ENCODE measurements at regions not wholly inside any gene's neighbourhood (a gene's known extent, or its start where the extent isn't known, plus 50 kb on each side); places are given as distances from the start of the nearest gene placed in this dataset.

DNA sequence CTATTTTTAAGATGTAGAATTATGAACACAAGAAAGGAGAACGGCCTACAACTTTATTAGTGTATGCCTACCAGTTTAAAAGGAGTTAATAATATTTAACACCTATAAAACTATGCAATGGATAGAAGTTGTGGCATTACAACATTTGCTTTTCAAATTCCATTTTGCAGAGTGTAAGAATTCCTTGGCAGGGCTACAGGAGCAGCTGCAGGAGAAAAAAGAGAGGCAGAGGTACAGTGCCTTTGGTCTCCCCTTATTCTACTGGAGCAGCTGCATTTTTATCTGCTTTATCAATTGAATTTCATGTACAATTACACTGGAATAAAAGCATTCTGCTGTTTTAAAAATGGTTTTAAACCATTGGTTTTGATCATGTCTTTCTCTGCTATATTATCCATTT is 145.7 kb upstream of the KCNH8 start:
- H3K4me2 ChIP-seq (ENCODE audit: low read length) = no peak overlapping the region
- no peak overlapping the region; the same call in 1 of the 2 replicates for H2AFZ ChIP-seq (ENCODE audit: low read length)
- H3K9me3 ChIP-seq (ENCODE audit: low read length) = no peaks in the 10 kb centered on the region
- BruUV-seq (replicated peaks) = no TSS peak
- DNase-seq (ENCODE audit: low spot score) = no peak
- ChIA-PET CTCF (ENCODE audit: unreplicated experiment) (no interaction called here), POLR2A (no interaction called here)
- H3K79me2 ChIP-seq (ENCODE audit: insufficient read depth, low read depth, low read length) = no peaks in the 10 kb centered on the region
- no peaks in the 10 kb centered on the region for H4K20me1 ChIP-seq (ENCODE audit: insufficient read depth, low read length)
- H3K27ac ChIP-seq (ENCODE audit: low read depth, low read length, poor library complexity, severe bottlenecking) = no peak overlapping the region
- no peaks in the 10 kb centered on the region for H3K4me1 ChIP-seq (ENCODE audit: insufficient read depth, low read length, poor library complexity, severe bottlenecking)
- intact Hi-C loops (cut with micrococcal nuclease; ENCODE audit: unreplicated experiment) = no loop called here
- H3K9me2 ChIP-seq (ENCODE audit: insufficient read depth, low read length) = no peaks in the 10 kb centered on the region
- H3K36me3 ChIP-seq (ENCODE audit: insufficient read depth, low read length) = no peaks in the 10 kb centered on the region
- no peak overlapping the region for H3K4me3 ChIP-seq (ENCODE audit: low read depth, low read length, poor library complexity, severe bottlenecking)
- TF ChIP-seq EZH2phosphoT487 (IDR thresholded peaks at IDR 0.05; ENCODE audit: borderline replicate concordance, low read depth, low read length) = no peak
- TF ChIP-seq, protein P1, sequence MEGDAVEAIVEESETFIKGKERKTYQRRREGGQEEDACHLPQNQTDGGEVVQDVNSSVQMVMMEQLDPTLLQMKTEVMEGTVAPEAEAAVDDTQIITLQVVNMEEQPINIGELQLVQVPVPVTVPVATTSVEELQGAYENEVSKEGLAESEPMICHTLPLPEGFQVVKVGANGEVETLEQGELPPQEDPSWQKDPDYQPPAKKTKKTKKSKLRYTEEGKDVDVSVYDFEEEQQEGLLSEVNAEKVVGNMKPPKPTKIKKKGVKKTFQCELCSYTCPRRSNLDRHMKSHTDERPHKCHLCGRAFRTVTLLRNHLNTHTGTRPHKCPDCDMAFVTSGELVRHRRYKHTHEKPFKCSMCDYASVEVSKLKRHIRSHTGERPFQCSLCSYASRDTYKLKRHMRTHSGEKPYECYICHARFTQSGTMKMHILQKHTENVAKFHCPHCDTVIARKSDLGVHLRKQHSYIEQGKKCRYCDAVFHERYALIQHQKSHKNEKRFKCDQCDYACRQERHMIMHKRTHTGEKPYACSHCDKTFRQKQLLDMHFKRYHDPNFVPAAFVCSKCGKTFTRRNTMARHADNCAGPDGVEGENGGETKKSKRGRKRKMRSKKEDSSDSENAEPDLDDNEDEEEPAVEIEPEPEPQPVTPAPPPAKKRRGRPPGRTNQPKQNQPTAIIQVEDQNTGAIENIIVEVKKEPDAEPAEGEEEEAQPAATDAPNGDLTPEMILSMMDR (conservative IDR thresholded peaks at IDR 0.05; ENCODE audit: low read length) = no peak

DNA sequence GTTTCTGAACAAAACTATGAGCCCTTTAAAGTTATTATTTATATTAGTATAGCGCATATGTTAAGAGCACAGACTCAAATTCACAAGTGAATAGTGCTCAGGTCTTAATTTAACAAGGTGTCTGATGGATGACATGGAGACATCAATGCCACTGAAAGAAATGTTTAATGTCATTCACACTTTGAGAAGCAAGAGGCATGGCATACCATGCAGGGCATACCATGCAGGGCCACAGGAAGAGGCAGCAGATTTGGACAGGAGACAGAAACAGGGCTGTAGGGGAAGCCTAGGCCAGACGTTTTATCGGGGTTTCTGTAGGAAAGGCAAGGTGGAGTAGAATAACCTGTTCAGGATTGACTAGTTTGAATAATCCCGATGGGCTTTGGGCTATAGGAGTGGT is 150.2 kb upstream of the KCNH8 start:
- Histone ChIP-seq H2AFZ (ENCODE audit: low read length) (no peak overlapping the region), H3K4me2 (ENCODE audit: low read length) (no peak overlapping the region), H3K27ac (ENCODE audit: low read depth, low read length, poor library complexity, severe bottlenecking) (no peak overlapping the region), H3K79me2 (ENCODE audit: insufficient read depth, low read depth, low read length) (no peaks in the 10 kb centered on the region), H4K20me1 (ENCODE audit: insufficient read depth, low read length) (no peaks in the 10 kb centered on the region), H3K4me1 (ENCODE audit: insufficient read depth, low read length, poor library complexity, severe bottlenecking) (no peaks in the 10 kb centered on the region), H3K9me2 (ENCODE audit: insufficient read depth, low read length) (no peaks in the 10 kb centered on the region), H3K36me3 (ENCODE audit: insufficient read depth, low read length) (no peaks in the 10 kb centered on the region), H3K9me3 (ENCODE audit: low read length) (0 out of 2 replicates have a peak, but pooled peaks cover 11% of the 10 kb centered on the region), H3K4me3 (ENCODE audit: low read depth, low read length, poor library complexity, severe bottlenecking) (no peak overlapping the region)
- intact Hi-C loops (cut with micrococcal nuclease; ENCODE audit: unreplicated experiment) = no loop called here
- DNase-seq (ENCODE audit: low spot score) = no peak
- no TSS peak for BruUV-seq (replicated peaks)
- TF ChIP-seq, protein P1 (conservative IDR thresholded peaks at IDR 0.05; ENCODE audit: low read length) = no peak
- TF ChIP-seq EZH2phosphoT487 (IDR thresholded peaks at IDR 0.05; ENCODE audit: borderline replicate concordance, low read depth, low read length) = no peak
- CTCF ChIA-PET (ENCODE audit: unreplicated experiment) = no interaction called here
- POLR2A ChIA-PET = no interaction called here

DNA sequence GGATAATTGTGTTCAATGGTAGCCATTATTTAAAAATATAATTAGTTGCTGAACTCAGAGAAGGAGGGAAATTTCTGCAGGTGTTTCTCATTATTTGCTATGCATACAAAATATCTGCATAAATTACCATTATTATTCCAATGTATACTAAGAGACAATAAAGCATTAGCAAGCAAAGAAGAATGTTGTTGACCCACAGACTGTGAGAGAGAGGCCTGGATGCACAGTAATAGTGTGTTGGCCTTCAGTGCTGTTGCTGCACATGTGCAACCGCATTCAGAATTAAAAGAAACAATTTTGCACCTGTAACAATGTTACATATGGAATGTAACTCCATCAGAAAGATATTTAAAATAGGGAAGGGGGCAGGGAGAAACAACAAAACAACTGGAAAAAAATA is 155.6 kb upstream of the KCNH8 start:
- H3K4me3 ChIP-seq (ENCODE audit: low read depth, low read length, poor library complexity, severe bottlenecking) = no peak overlapping the region
- DNase-seq (ENCODE audit: low spot score) = no peak
- H3K27ac ChIP-seq (ENCODE audit: low read depth, low read length, poor library complexity, severe bottlenecking) = no peak overlapping the region
- ChIA-PET POLR2A (no interaction called here), CTCF (ENCODE audit: unreplicated experiment) (no interaction called here)
- no peaks in the 10 kb centered on the region for H3K4me1 ChIP-seq (ENCODE audit: insufficient read depth, low read length, poor library complexity, severe bottlenecking)
- intact Hi-C loops (cut with micrococcal nuclease; ENCODE audit: unreplicated experiment) = no loop called here
- no peak overlapping the region for H3K4me2 ChIP-seq (ENCODE audit: low read length)
- no peaks in the 10 kb centered on the region for H3K36me3 ChIP-seq (ENCODE audit: insufficient read depth, low read length)
- no peaks in the 10 kb centered on the region for H3K79me2 ChIP-seq (ENCODE audit: insufficient read depth, low read depth, low read length)
- 0 out of 2 replicates have a peak, but pooled peaks cover 11% of the 10 kb centered on the region for H3K9me3 ChIP-seq (ENCODE audit: low read length)
- H3K9me2 ChIP-seq (ENCODE audit: insufficient read depth, low read length) = no peaks in the 10 kb centered on the region
- TF ChIP-seq, protein P1 (conservative IDR thresholded peaks at IDR 0.05; ENCODE audit: low read length) = no peak
- TF ChIP-seq EZH2phosphoT487 (IDR thresholded peaks at IDR 0.05; ENCODE audit: borderline replicate concordance, low read depth, low read length) = no peak
- no peak overlapping the region for H2AFZ ChIP-seq (ENCODE audit: low read length)
- BruUV-seq (replicated peaks) = no TSS peak
- H4K20me1 ChIP-seq (ENCODE audit: insufficient read depth, low read length) = no peaks in the 10 kb centered on the region

All from OCI-LY7 (cell line).